ENCODE measurements at regions not wholly inside any gene's neighbourhood (a gene's known extent, or its start where the extent isn't known, plus 50 kb on each side); places are given as distances from the start of the nearest gene placed in this dataset.

- Histone ChIP-seq H3K36me3 (ENCODE audit: insufficient read depth in 1 of 2, low read depth in 1 of 2) (no peaks in the 10 kb centered on the region), H3K27me3 (ENCODE audit: insufficient read depth in 3 of 3, low read length in 2 of 3) (no peaks in the 10 kb centered on the region), H3K4me1 (no peaks in the 10 kb centered on the region), H3K4me3 (no peak overlapping the region), H3K9me3 (no peaks in the 10 kb centered on the region), H3K27ac (no peak overlapping the region)
- DNase-seq (no peak), ATAC-seq (no peak)
- no peak for TF ChIP-seq CTCF (IDR thresholded peaks at IDR 0.05)
- 27 to 37% (median 29%) methylated on average over 4 of the region's 4 CpGs for WGBS, 3 donors
- intact Hi-C loops (cut with DNase I): no loop called here
Observed at GRCh38 chr7:145216866-145217265, 381.0 kb upstream of the TPK1 start.

- DNase-seq: no peak
- no peaks in the 10 kb centered on the region for H3K36me3 ChIP-seq (ENCODE audit: insufficient read depth in 1 of 2, low read depth in 1 of 2)
- intact Hi-C loops (cut with DNase I): no loop called here
- no peak overlapping the region for H3K4me3 ChIP-seq
- no peaks in the 10 kb centered on the region for H3K4me1 ChIP-seq
- H3K27me3 ChIP-seq (ENCODE audit: insufficient read depth in 3 of 3, low read length in 2 of 3): no peaks in the 10 kb centered on the region
- TF ChIP-seq CTCF (IDR thresholded peaks at IDR 0.05): no peak
- WGBS, 3 donors: 34 to 43% (median 40%) methylated on average over 6 of the region's 6 CpGs
- H3K9me3 ChIP-seq: no peaks in the 10 kb centered on the region
- no peak overlapping the region for H3K27ac ChIP-seq
- no peak for ATAC-seq
Observed at GRCh38 chr7:145212050-145212449, 376.2 kb upstream of the TPK1 start.

GRCh38 chr7:145211211-145211610 lies 375.4 kb upstream of the TPK1 start:
- DNase-seq: no peak
- intact Hi-C loops (cut with DNase I): no loop called here
- Histone ChIP-seq H3K9me3 (no peaks in the 10 kb centered on the region), H3K27ac (no peak overlapping the region), H3K27me3 (ENCODE audit: insufficient read depth in 3 of 3, low read length in 2 of 3) (no peaks in the 10 kb centered on the region), H3K4me1 (no peaks in the 10 kb centered on the region), H3K4me3 (no peak overlapping the region), H3K36me3 (ENCODE audit: insufficient read depth in 1 of 2, low read depth in 1 of 2) (no peaks in the 10 kb centered on the region)
- no peak for ATAC-seq
- no peak for TF ChIP-seq CTCF (IDR thresholded peaks at IDR 0.05)
- 58 to 75% (median 61%) methylated on average over 2 of the region's 2 CpGs for WGBS, 3 donors

- WGBS, 3 donors: 81 to 86% (median 82%) methylated on average over 4 of the region's 4 CpGs
- H3K36me3 ChIP-seq (ENCODE audit: insufficient read depth in 1 of 2, low read depth in 1 of 2): no peaks in the 10 kb centered on the region
- no peak for DNase-seq
- TF ChIP-seq CTCF (IDR thresholded peaks at IDR 0.05): no peak
- H3K4me3 ChIP-seq: no peak overlapping the region
- ATAC-seq: no peak
- intact Hi-C loops (cut with DNase I): no loop called here
- no peaks in the 10 kb centered on the region for H3K4me1 ChIP-seq
- H3K9me3 ChIP-seq: no peaks in the 10 kb centered on the region
- no peaks in the 10 kb centered on the region for H3K27me3 ChIP-seq (ENCODE audit: insufficient read depth in 3 of 3, low read length in 2 of 3)
- H3K27ac ChIP-seq: no peak overlapping the region
Observed at GRCh38 chr7:145193951-145194350, 358.1 kb upstream of the TPK1 start.

GRCh38 chr7:145184956-145185355 lies 349.1 kb upstream of the TPK1 start:
- WGBS, 3 donors: 82 to 89% (median 87%) methylated on average over 2 of the region's 2 CpGs
- ATAC-seq: no peak
- Histone ChIP-seq H3K4me1 (no peaks in the 10 kb centered on the region), H3K27ac (no peak overlapping the region), H3K36me3 (ENCODE audit: insufficient read depth in 1 of 2, low read depth in 1 of 2) (no peaks in the 10 kb centered on the region), H3K4me3 (no peak overlapping the region), H3K9me3 (no peaks in the 10 kb centered on the region), H3K27me3 (ENCODE audit: insufficient read depth in 3 of 3, low read length in 2 of 3) (no peaks in the 10 kb centered on the region)
- TF ChIP-seq CTCF (IDR thresholded peaks at IDR 0.05): no peak
- intact Hi-C loops (cut with DNase I): no loop called here
- DNase-seq: no peak
